ENCODE measurements at regions not wholly inside any gene's neighbourhood (a gene's known extent, or its start where the extent isn't known, plus 50 kb on each side); places are given as distances from the start of the nearest gene placed in this dataset.

DNA sequence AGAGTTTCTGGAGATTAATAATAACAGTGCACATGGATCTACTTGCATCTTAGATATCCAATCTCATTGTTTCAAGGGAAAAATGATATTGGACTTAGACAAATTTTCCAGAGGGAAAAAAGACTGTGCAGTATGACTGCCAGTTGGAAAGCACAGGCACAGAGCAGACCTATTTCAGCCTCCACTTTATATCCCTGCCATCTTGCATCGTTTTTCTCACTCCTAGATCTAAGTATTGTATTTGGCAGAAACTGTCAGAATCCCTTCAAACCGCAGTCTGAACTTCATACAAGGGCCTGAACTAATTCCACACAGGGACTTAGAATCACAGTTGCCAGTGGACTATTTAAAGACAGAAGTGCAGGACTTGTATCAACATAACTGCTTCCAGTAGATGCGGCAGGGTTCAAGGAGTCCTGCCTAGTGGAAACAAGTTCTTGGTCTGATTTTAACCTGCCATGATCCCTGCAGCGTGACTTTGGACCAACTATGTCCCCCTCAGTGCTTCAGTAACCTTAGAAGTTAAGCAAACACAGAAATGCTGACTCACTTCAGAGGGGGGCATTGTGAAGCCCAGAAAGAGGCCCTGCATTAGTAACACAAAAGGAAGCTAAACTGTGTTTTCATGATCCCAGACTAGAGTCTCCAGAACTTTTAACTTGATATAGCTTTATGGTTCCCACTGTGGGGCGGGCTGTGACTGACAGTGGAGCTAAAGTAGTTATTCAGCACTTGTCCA, 95.7 kb upstream of the PALS2 start:
- TF ChIP-seq, protein P1, sequence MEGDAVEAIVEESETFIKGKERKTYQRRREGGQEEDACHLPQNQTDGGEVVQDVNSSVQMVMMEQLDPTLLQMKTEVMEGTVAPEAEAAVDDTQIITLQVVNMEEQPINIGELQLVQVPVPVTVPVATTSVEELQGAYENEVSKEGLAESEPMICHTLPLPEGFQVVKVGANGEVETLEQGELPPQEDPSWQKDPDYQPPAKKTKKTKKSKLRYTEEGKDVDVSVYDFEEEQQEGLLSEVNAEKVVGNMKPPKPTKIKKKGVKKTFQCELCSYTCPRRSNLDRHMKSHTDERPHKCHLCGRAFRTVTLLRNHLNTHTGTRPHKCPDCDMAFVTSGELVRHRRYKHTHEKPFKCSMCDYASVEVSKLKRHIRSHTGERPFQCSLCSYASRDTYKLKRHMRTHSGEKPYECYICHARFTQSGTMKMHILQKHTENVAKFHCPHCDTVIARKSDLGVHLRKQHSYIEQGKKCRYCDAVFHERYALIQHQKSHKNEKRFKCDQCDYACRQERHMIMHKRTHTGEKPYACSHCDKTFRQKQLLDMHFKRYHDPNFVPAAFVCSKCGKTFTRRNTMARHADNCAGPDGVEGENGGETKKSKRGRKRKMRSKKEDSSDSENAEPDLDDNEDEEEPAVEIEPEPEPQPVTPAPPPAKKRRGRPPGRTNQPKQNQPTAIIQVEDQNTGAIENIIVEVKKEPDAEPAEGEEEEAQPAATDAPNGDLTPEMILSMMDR (IDR thresholded peaks at IDR 0.05): peak in 2 of 6 experiments; percentile 22
- TF ChIP-seq POLR2A (IDR thresholded peaks at IDR 0.05): peak in 1 of 2 donors; percentile 33

All from thyroid gland (tissue), 4 donors.